ENCODE measurements at regions not wholly inside any gene's neighbourhood (a gene's known extent, or its start where the extent isn't known, plus 50 kb on each side); places are given as distances from the start of the nearest gene placed in this dataset.

DNA sequence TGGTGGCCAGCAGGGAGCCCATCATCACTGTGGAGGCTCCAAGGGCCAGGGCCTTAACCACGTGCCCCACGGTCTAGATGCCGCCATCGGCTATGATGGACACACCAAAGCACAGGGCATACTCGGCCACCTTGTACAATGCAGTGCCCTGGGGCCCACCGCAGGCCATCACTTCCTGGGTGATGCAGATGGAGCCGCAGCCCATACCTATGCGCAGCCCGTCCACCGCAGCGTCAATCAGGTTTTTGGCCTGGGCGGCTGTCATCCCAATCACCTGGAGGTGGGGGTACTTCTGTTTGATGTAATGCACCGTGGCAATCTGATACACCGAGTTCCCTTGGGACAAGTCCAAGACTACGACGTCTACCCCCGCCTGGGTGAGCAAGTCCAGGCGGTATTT lies 153.3 kb upstream of the ZSWIM2 start:
- TF ChIP-seq, protein P1, sequence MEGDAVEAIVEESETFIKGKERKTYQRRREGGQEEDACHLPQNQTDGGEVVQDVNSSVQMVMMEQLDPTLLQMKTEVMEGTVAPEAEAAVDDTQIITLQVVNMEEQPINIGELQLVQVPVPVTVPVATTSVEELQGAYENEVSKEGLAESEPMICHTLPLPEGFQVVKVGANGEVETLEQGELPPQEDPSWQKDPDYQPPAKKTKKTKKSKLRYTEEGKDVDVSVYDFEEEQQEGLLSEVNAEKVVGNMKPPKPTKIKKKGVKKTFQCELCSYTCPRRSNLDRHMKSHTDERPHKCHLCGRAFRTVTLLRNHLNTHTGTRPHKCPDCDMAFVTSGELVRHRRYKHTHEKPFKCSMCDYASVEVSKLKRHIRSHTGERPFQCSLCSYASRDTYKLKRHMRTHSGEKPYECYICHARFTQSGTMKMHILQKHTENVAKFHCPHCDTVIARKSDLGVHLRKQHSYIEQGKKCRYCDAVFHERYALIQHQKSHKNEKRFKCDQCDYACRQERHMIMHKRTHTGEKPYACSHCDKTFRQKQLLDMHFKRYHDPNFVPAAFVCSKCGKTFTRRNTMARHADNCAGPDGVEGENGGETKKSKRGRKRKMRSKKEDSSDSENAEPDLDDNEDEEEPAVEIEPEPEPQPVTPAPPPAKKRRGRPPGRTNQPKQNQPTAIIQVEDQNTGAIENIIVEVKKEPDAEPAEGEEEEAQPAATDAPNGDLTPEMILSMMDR (IDR thresholded peaks at IDR 0.05): no peak
- no peak for TF ChIP-seq ZFX (IDR thresholded peaks at IDR 0.05; ENCODE audit: borderline replicate concordance)
